SU-DHL-6 (cell line): ENCODE measurements at regions not wholly inside any gene's neighbourhood (a gene's known extent, or its start where the extent isn't known, plus 50 kb on each side); places are given as distances from the start of the nearest gene placed in this dataset.

Experiments used
- H2AFZ ChIP-seq: fragments of 200-600 bp; sonication (generic); 2 replicates; pipeline ENCODE4 v1.6.1; 2014; ENCODE audit warnings: low read depth, mild to moderate bottlenecking, moderate library complexity, mixed read lengths, antibody characterized with exemption, low read length; ENCODE audit not compliant: severe bottlenecking
- H3F3A ChIP-seq: fragments of 200-600 bp; shearing (Covaris generic); 2 replicates; pipeline ENCODE4 v1.6.0; 2016; ENCODE audit warnings: antibody characterized with exemption, mild to moderate bottlenecking; ENCODE audit not compliant: insufficient read depth
- H3K27ac ChIP-seq: fragments of 200-600 bp; sonication (generic); 2 replicates; pipeline ENCODE4 v1.5.1; 2016; ENCODE audit warnings: low read depth, mild to moderate bottlenecking, low read length, moderate library complexity, mixed read lengths
- H3K27me3 ChIP-seq: fragments of 200-600 bp; sonication (generic), shearing (Covaris generic); 2 replicates; pipeline ENCODE4 v1.6.0; 2014; ENCODE audit warnings: mild to moderate bottlenecking, low read length
- H3K36me3 ChIP-seq: fragments of 200-600 bp; sonication (generic); 2 replicates; pipeline ENCODE4 v1.6.1; 2014; ENCODE audit warnings: mild to moderate bottlenecking, low read length, mixed read lengths
- H3K4me2 ChIP-seq: fragments of 300-600, 200-600 bp; shearing (Covaris generic), sonication (generic); 2 replicates; pipeline ENCODE4 v1.6.0; 2014; ENCODE audit warnings: low read length, low read depth, mild to moderate bottlenecking; ENCODE audit not compliant: poor library complexity, severe bottlenecking
- H3K4me3 ChIP-seq: fragments of 200-600 bp; sonication (generic); 2 replicates; pipeline ENCODE4 v1.5.1; 2014; ENCODE audit warnings: antibody characterized with exemption, low read length, mild to moderate bottlenecking, mixed read lengths; ENCODE audit not compliant: insufficient read depth, poor library complexity, severe bottlenecking
- H3K79me2 ChIP-seq: fragments of 200-600 bp; sonication (generic); 2 replicates; pipeline ENCODE4 v1.6.1; 2014; ENCODE audit warnings: mild to moderate bottlenecking, low read length, moderate library complexity; ENCODE audit not compliant: insufficient read depth
- H3K9ac ChIP-seq: fragments of 200-600 bp; sonication (generic); 2 replicates; pipeline ENCODE4 v1.7.0; 2014; ENCODE audit warnings: mild to moderate bottlenecking, low read length
- H3K9me2 ChIP-seq: fragments of 200-600 bp; sonication (generic); replicated peaks from 2 replicates; pipeline ENCODE4 v1.6.1; 2014; ENCODE audit warnings: low read length; ENCODE audit not compliant: insufficient read depth
- H3K9me3 ChIP-seq: fragments of 200-600 bp; sonication (generic); 2 replicates; pipeline ENCODE4 v1.6.1; 2014; ENCODE audit warnings: low read length, mixed read lengths; ENCODE audit not compliant: insufficient read depth
- H4K20me1 ChIP-seq: fragments of 200-600 bp; sonication (generic); 2 replicates; pipeline ENCODE4 v1.6.1; 2014; ENCODE audit warnings: low read depth, mild to moderate bottlenecking, antibody characterized with exemption, low read length, moderate library complexity, mixed read lengths
- EZH2phosphoT487 ChIP-seq: fragments of 200-600 bp; sonication (generic), shearing (Covaris generic); conservative IDR thresholded peaks from 2 replicates; pipeline ENCODE4 v1.6.1; 2018; ENCODE audit warnings: mild to moderate bottlenecking, antibody characterized with exemption, low read length, moderate library complexity, mixed read lengths
- TF ChIP-seq, protein P1 (sequence below): fragments of 200-600 bp; sonication (generic); IDR thresholded peaks from one replicate; pipeline ENCODE4 v1.5.1; 2017; ENCODE audit warnings: antibody characterized with exemption, mild to moderate bottlenecking, low read length, moderate library complexity; ENCODE audit not compliant: insufficient read depth, poor library complexity, severe bottlenecking

DNA sequence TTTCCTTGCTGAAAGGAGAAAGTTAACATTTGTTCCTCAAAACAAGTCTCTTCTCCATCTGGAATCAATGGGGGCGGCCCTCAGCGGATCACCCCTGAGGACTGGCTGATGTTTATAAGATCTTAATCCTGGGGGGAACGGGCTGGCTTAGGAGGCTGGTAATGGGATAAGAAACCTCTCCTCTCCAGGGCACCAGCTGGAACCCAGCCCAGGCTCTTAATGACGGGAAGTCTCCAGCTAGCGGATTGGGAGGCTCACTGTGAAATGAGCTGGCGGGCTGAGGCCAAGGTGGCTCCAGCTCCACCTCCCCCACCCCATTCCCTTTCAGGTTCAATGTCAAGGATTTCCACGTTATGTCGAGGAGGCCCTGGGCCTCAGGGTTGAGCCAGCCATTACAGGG lies 1133.0 kb downstream of the VRK1 start:
- no peaks in the 10 kb centered on the region for H4K20me1 ChIP-seq
- no peak for TF ChIP-seq EZH2phosphoT487
- TF ChIP-seq, protein P1, sequence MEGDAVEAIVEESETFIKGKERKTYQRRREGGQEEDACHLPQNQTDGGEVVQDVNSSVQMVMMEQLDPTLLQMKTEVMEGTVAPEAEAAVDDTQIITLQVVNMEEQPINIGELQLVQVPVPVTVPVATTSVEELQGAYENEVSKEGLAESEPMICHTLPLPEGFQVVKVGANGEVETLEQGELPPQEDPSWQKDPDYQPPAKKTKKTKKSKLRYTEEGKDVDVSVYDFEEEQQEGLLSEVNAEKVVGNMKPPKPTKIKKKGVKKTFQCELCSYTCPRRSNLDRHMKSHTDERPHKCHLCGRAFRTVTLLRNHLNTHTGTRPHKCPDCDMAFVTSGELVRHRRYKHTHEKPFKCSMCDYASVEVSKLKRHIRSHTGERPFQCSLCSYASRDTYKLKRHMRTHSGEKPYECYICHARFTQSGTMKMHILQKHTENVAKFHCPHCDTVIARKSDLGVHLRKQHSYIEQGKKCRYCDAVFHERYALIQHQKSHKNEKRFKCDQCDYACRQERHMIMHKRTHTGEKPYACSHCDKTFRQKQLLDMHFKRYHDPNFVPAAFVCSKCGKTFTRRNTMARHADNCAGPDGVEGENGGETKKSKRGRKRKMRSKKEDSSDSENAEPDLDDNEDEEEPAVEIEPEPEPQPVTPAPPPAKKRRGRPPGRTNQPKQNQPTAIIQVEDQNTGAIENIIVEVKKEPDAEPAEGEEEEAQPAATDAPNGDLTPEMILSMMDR, result no peak

DNA sequence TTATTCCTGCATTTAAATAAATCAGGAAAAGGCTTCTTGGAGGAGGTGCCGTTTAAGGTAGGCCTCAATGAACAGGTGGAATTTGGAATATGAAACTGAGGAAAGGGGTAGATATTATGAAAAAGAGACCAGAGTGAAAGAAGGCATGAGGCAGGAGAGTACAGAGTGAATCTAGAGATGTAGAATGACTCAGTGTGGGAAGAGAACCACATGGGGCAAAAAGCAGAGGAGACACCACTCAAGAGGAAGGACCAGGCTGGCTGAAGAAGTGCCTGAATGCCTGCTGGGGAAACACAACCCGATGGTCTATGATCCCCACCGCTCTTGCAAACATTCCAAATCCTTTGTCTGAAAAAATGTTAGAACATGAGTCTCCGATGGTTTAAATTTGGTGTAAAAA lies 1134.1 kb downstream of the VRK1 start:
- no peaks in the 10 kb centered on the region for H3F3A ChIP-seq
- no peak overlapping the region for H3K9ac ChIP-seq
- TF ChIP-seq, protein P1, result no peak
- no peak for TF ChIP-seq EZH2phosphoT487
- H3K4me2 ChIP-seq, result no peak overlapping the region
- no peaks in the 10 kb centered on the region for H4K20me1 ChIP-seq
- no peaks in the 10 kb centered on the region for H3K9me3 ChIP-seq
- H3K27me3 ChIP-seq, result no peaks in the 10 kb centered on the region
- H3K9me2 ChIP-seq, result no peaks in the 10 kb centered on the region
- H2AFZ ChIP-seq, result no peak overlapping the region
- no peaks in the 10 kb centered on the region for H3K79me2 ChIP-seq
- H3K36me3 ChIP-seq, result no peaks in the 10 kb centered on the region
- H3K27ac ChIP-seq, result no peak overlapping the region
- no peak overlapping the region for H3K4me3 ChIP-seq

More for the DNA sequence above, 1133.0 kb downstream of the VRK1 start:
- no peaks in the 10 kb centered on the region for H3K9me3 ChIP-seq
- no peaks in the 10 kb centered on the region for H3K79me2 ChIP-seq
- H3K9ac ChIP-seq, result no peak overlapping the region
- no peak overlapping the region for H2AFZ ChIP-seq
- H3K27me3 ChIP-seq, result no peaks in the 10 kb centered on the region
- H3K27ac ChIP-seq, result no peak overlapping the region
- H3F3A ChIP-seq, result no peaks in the 10 kb centered on the region
- H3K9me2 ChIP-seq, result no peaks in the 10 kb centered on the region
- no peaks in the 10 kb centered on the region for H3K36me3 ChIP-seq
- H3K4me3 ChIP-seq, result no peak overlapping the region
- H3K4me2 ChIP-seq, result no peak overlapping the region

DNA sequence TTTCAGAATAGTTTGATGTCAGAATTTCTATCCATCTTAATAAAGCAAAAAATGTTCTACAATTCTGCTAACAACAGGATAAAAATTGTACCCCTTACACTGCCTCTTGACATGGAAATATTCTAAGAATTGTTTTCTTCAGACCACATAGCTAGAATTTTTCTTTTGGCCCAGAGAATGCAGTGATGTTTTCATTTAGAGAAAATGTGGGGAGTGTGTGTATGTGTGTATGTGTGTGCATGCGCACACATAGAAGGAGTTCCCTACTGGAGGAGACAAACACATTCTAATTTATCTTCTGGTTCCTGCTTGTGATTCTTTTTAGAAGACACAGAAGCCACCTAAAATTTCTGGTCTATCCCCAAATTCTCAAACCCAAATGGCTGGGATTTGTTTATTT lies 1145.7 kb downstream of the VRK1 start:
- H3F3A ChIP-seq, result no peaks in the 10 kb centered on the region
- H3K79me2 ChIP-seq, result no peaks in the 10 kb centered on the region
- H3K27ac ChIP-seq, result no peak overlapping the region
- no peaks in the 10 kb centered on the region for H3K9me3 ChIP-seq
- H3K9ac ChIP-seq, result no peak overlapping the region
- TF ChIP-seq, protein P1, result no peak
- no peak for TF ChIP-seq EZH2phosphoT487
- H3K36me3 ChIP-seq, result no peaks in the 10 kb centered on the region
- H3K9me2 ChIP-seq, result no peaks in the 10 kb centered on the region
- H3K27me3 ChIP-seq, result no peaks in the 10 kb centered on the region
- no peak overlapping the region for H3K4me2 ChIP-seq
- no peak overlapping the region for H3K4me3 ChIP-seq
- H4K20me1 ChIP-seq, result no peaks in the 10 kb centered on the region
- H2AFZ ChIP-seq, result no peak overlapping the region
